Skeletal muscle cell (primary cell): ENCODE measurements at regions not wholly inside any gene's neighbourhood (a gene's known extent, or its start where the extent isn't known, plus 50 kb on each side); places are given as distances from the start of the nearest gene placed in this dataset.

Experiments
- DNase-seq: peaks from one replicate; pipeline ENCODE4 v3.0.0-alpha.2; 2010; ENCODE audit warnings: low read depth
- H3K4me3 ChIP-seq: 2 replicates; pipeline ENCODE4 v1.5.1; 2011; ENCODE audit warnings: low read depth, mild to moderate bottlenecking, control low read depth, low read length, moderate library complexity

- no peak for DNase-seq
- H3K4me3 ChIP-seq: no peak overlapping the region
Measured at GRCh38 chr3:181952929-181953328, 241.2 kb downstream of the SOX2 start.

- H3K4me3 ChIP-seq: no peak overlapping the region
- DNase-seq: no peak
Measured at GRCh38 chr3:181955566-181955965, 243.8 kb downstream of the SOX2 start.

GRCh38 chr3:181956122-181956521, 244.4 kb downstream of the SOX2 start:
- DNase-seq: no peak
- H3K4me3 ChIP-seq: no peak overlapping the region

GRCh38 chr3:181966393-181966792, 254.7 kb downstream of the SOX2 start:
- no peak overlapping the region for H3K4me3 ChIP-seq
- no peak for DNase-seq

- no peak for DNase-seq
- H3K4me3 ChIP-seq: no peak overlapping the region
Measured at GRCh38 chr3:181969925-181970324, 258.2 kb downstream of the SOX2 start.

GRCh38 chr3:181971424-181971823, 259.7 kb downstream of the SOX2 start:
- DNase-seq: no peak
- H3K4me3 ChIP-seq: no peak overlapping the region

- no peak for DNase-seq
- H3K4me3 ChIP-seq: no peak overlapping the region
Measured at GRCh38 chr3:181974198-181974597, 262.5 kb downstream of the SOX2 start.

GRCh38 chr3:181976526-181976925, 264.8 kb downstream of the SOX2 start:
- DNase-seq: no peak

GRCh38 chr3:181985386-181985785, 273.7 kb downstream of the SOX2 start:
- no peak for DNase-seq
- H3K4me3 ChIP-seq: no peak overlapping the region

More at GRCh38 chr3:181976526-181976925, 264.8 kb downstream of the SOX2 start:
- H3K4me3 ChIP-seq: no peak overlapping the region

- H3K4me3 ChIP-seq: no peak overlapping the region
- no peak for DNase-seq
Measured at GRCh38 chr3:181987736-181988135, 276.0 kb downstream of the SOX2 start.

GRCh38 chr3:181998828-181999227, 287.1 kb downstream of the SOX2 start:
- no peak for DNase-seq
- H3K4me3 ChIP-seq: no peak overlapping the region

GRCh38 chr3:181999314-181999713, 287.6 kb downstream of the SOX2 start:
- no peak for DNase-seq

GRCh38 chr3:182000447-182000846, 288.7 kb downstream of the SOX2 start:
- DNase-seq: no peak
- H3K4me3 ChIP-seq: no peak overlapping the region

More at GRCh38 chr3:181999314-181999713, 287.6 kb downstream of the SOX2 start:
- H3K4me3 ChIP-seq: no peak overlapping the region

- no peak overlapping the region for H3K4me3 ChIP-seq
- no peak for DNase-seq
Measured at GRCh38 chr3:182005219-182005618, 293.5 kb downstream of the SOX2 start.

- no peak for DNase-seq
- H3K4me3 ChIP-seq: no peak overlapping the region
Measured at GRCh38 chr3:182005701-182006100, 294.0 kb downstream of the SOX2 start.

GRCh38 chr3:182006431-182006830, 294.7 kb downstream of the SOX2 start:
- no peak overlapping the region for H3K4me3 ChIP-seq
- no peak for DNase-seq

GRCh38 chr3:182007441-182007840, 295.7 kb downstream of the SOX2 start:
- no peak overlapping the region for H3K4me3 ChIP-seq
- no peak for DNase-seq

GRCh38 chr3:182018361-182018760, 306.6 kb downstream of the SOX2 start:
- no peak for DNase-seq

GRCh38 chr3:182019926-182020325, 308.2 kb downstream of the SOX2 start:
- no peak for DNase-seq
- H3K4me3 ChIP-seq: no peak overlapping the region

More at GRCh38 chr3:182018361-182018760, 306.6 kb downstream of the SOX2 start:
- no peak overlapping the region for H3K4me3 ChIP-seq

- DNase-seq: no peak
- no peak overlapping the region for H3K4me3 ChIP-seq
Measured at GRCh38 chr3:182023843-182024242, 312.1 kb downstream of the SOX2 start.

GRCh38 chr3:182027366-182027765, 315.6 kb downstream of the SOX2 start:
- no peak for DNase-seq
- no peak overlapping the region for H3K4me3 ChIP-seq

GRCh38 chr3:182028081-182028480, 316.4 kb downstream of the SOX2 start:
- no peak overlapping the region for H3K4me3 ChIP-seq
- DNase-seq: no peak
